KMS-11 (cell line): ENCODE measurements at regions not wholly inside any gene's neighbourhood (a gene's known extent, or its start where the extent isn't known, plus 50 kb on each side); places are given as distances from the start of the nearest gene placed in this dataset.
A peak's percentile ranks its signal among the peaks of the same experiment; 100 is the strongest.

Experiments used
- H2AFZ ChIP-seq: fragments of 200-600 bp; sonication (generic); 2 replicates; pipeline ENCODE4 v1.6.1; 2016; ENCODE audit warnings: antibody characterized with exemption, mixed run types, low read depth
- H3K27ac ChIP-seq: fragments of 200-600 bp; sonication (generic); 2 replicates; pipeline ENCODE4 v1.6.1; 2016; ENCODE audit warnings: mild to moderate bottlenecking, mixed run types
- H3K27me3 ChIP-seq: fragments of 200-600 bp; sonication (generic); 2 replicates; pipeline ENCODE4 v1.6.1; 2017; ENCODE audit warnings: mild to moderate bottlenecking, low read depth, mixed run types, moderate library complexity; ENCODE audit not compliant: insufficient read depth
- H3K36me3 ChIP-seq: fragments of 200-600 bp; sonication (generic); 2 replicates; pipeline ENCODE4 v1.6.1; 2017; ENCODE audit warnings: mild to moderate bottlenecking, mixed run types; ENCODE audit not compliant: insufficient read depth
- H3K4me1 ChIP-seq: fragments of 200-600 bp; sonication (generic); 2 replicates; pipeline ENCODE4 v1.6.1; 2016; ENCODE audit warnings: mild to moderate bottlenecking, low read depth, mixed run types; ENCODE audit not compliant: poor library complexity, severe bottlenecking
- H3K4me2 ChIP-seq: fragments of 200-600 bp; sonication (generic); 2 replicates; pipeline ENCODE4 v1.7.0; 2016; ENCODE audit warnings: mild to moderate bottlenecking, mixed run types
- H3K4me3 ChIP-seq: fragments of 200-600 bp; sonication (generic); IDR thresholded peaks from 2 replicates; pipeline ENCODE4 v1.6.1; 2017; ENCODE audit warnings: low read depth, low read length, mixed read lengths; ENCODE audit not compliant: insufficient read depth
- H3K79me2 ChIP-seq: fragments of 200-600 bp; sonication (generic); 2 replicates; pipeline ENCODE4 v1.6.1; 2016; ENCODE audit warnings: low read depth, mixed run types; ENCODE audit not compliant: insufficient read depth
- H3K9ac ChIP-seq: fragments of 200-600 bp; sonication (generic); 2 replicates; pipeline ENCODE4 v1.6.1; 2016; ENCODE audit warnings: mild to moderate bottlenecking, mixed run types
- H4K20me1 ChIP-seq: fragments of 200-600 bp; sonication (generic); 2 replicates; pipeline ENCODE4 v1.6.1; 2016; ENCODE audit warnings: mild to moderate bottlenecking, mixed run types; ENCODE audit not compliant: insufficient read depth
- CTCF ChIP-seq: fragments of 200-600 bp; sonication (generic); conservative IDR thresholded peaks from 2 replicates; pipeline ENCODE4 v1.6.1; 2017; ENCODE audit warnings: low read depth, mild to moderate bottlenecking, antibody characterized with exemption, low read length, moderate library complexity, mixed read lengths

- Histone ChIP-seq H3K4me2 (peak overlapping the region; percentile 76), H3K36me3 (no peaks in the 10 kb centered on the region), H3K4me3 (no peak overlapping the region), H3K4me1 (peaks cover 60% of the 10 kb centered on the region), H3K79me2 (no peaks in the 10 kb centered on the region), H3K9ac (peak overlapping the region; percentile 50; the same call in 1 of the 2 replicates), H2AFZ (peak overlapping the region; percentile 56), H4K20me1 (no peaks in the 10 kb centered on the region), H3K27ac (peak overlapping the region; percentile 90), H3K27me3 (no peaks in the 10 kb centered on the region)
- no peak for TF ChIP-seq CTCF
Measured at GRCh38 chr2:17373741-17374140, 144.5 kb downstream of the RAD51AP2 start.

- H3K79me2 ChIP-seq, result no peaks in the 10 kb centered on the region
- H3K27ac ChIP-seq, result peak overlapping the region; percentile 90
- 0 out of 2 replicates have a peak overlapping the region, but pooled peaks have one; percentile 56 for H2AFZ ChIP-seq
- H3K27me3 ChIP-seq, result no peaks in the 10 kb centered on the region
- H3K36me3 ChIP-seq, result no peaks in the 10 kb centered on the region
- H3K4me1 ChIP-seq, result peaks cover 60% of the 10 kb centered on the region
- H4K20me1 ChIP-seq, result no peaks in the 10 kb centered on the region
- H3K4me3 ChIP-seq, result no peak overlapping the region
- H3K4me2 ChIP-seq, result peak overlapping the region; percentile 76
- peak overlapping the region; percentile 50; the same call in 1 of the 2 replicates for H3K9ac ChIP-seq
- TF ChIP-seq CTCF, result no peak
Measured at GRCh38 chr2:17373041-17373440, 145.2 kb downstream of the RAD51AP2 start.

GRCh38 chr2:17363846-17364245 is 154.4 kb downstream of the RAD51AP2 start:
- Histone ChIP-seq H3K4me2 (no peak overlapping the region), H3K9ac (no peak overlapping the region), H3K79me2 (no peaks in the 10 kb centered on the region), H3K27me3 (no peaks in the 10 kb centered on the region), H3K36me3 (no peaks in the 10 kb centered on the region), H3K4me1 (peaks cover 11% of the 10 kb centered on the region), H3K4me3 (no peak overlapping the region), H2AFZ (no peak overlapping the region), H3K27ac (no peak overlapping the region), H4K20me1 (no peaks in the 10 kb centered on the region)
- TF ChIP-seq CTCF, result no peak

- no peaks in the 10 kb centered on the region for H3K79me2 ChIP-seq
- H3K9ac ChIP-seq, result no peak overlapping the region
- no peak for TF ChIP-seq CTCF
- H3K27me3 ChIP-seq, result no peaks in the 10 kb centered on the region
- H3K36me3 ChIP-seq, result no peaks in the 10 kb centered on the region
- H4K20me1 ChIP-seq, result no peaks in the 10 kb centered on the region
- H2AFZ ChIP-seq, result no peak overlapping the region
- no peak overlapping the region for H3K4me3 ChIP-seq
- peak overlapping the region; percentile 27; the same call in 1 of the 2 replicates for H3K4me2 ChIP-seq
- no peak overlapping the region for H3K27ac ChIP-seq
- H3K4me1 ChIP-seq, result peaks cover 11% of the 10 kb centered on the region
Measured at GRCh38 chr2:17362956-17363355, 155.3 kb downstream of the RAD51AP2 start.
